Body of pancreas (tissue), 4 donors: ENCODE measurements at regions not wholly inside any gene's neighbourhood (a gene's known extent, or its start where the extent isn't known, plus 50 kb on each side); places are given as distances from the start of the nearest gene placed in this dataset.
"Not testable (repeated sequence)": the region's sequence is repeated elsewhere in the genome, so short reads cannot be mapped to it uniquely, and the experiment has no call there.

Experiments used
- ATAC-seq: fragments of 150-250 bp; one replicate; pipeline ENCODE4 v1.9.1; 2016
- DNase-seq, 4 donors: peaks; one replicate each; pipeline ENCODE4 v3.0.0-alpha.2; 2019
- H3K27ac ChIP-seq, 4 donors: fragments of 200-600 bp; sonication (generic); 1 replicate in 3 of 4; 2 replicates in 1 of 4; pipeline versions ENCODE4 v1.5.1 to v1.6.1; 2016 to 2019; ENCODE audit warnings: mild to moderate bottlenecking in 1 of 4, mixed read lengths in 1 of 4, moderate library complexity in 1 of 4
- H3K27me3 ChIP-seq, 2 donors: fragments of 200-600 bp; sonication (generic); one replicate each; pipeline ENCODE4 v1.6.0; 2016; ENCODE audit warnings: mild to moderate bottlenecking in 1 of 2
- H3K36me3 ChIP-seq, 2 donors: fragments of 200-600 bp; sonication (generic); replicated peaks in 1 of 2; 2 replicates each; pipeline ENCODE4 v1.5.1; 2016; ENCODE audit warnings: low read depth in 2 of 2; ENCODE audit not compliant: insufficient read depth in 1 of 2
- H3K4me1 ChIP-seq: fragments of 200-600 bp; sonication (generic); one replicate; pipeline ENCODE4 v1.6.0; 2016
- H3K4me3 ChIP-seq, 2 donors: fragments of 200-600 bp; sonication (generic); 1 replicate in 1 of 2; 2 replicates in 1 of 2; pipeline ENCODE4 v1.5.1; 2016 to 2019
- H3K9me3 ChIP-seq, 3 donors: fragments of 200-600 bp; sonication (generic); 1 replicate in 2 of 3; 2 replicates in 1 of 3; pipeline ENCODE4 v1.5.1; 2016
- CTCF ChIP-seq, 7 experiments: fragments of 450-650 bp in 4 of 7; fragments of 200-600 bp in 3 of 7; sonication (generic) in 3 of 7; IDR thresholded peaks; one replicate each; pipeline ENCODE4 v1.5.1; 2016 to 2019; ENCODE audit warnings: antibody characterized with exemption in 7 of 7
- POLR2A ChIP-seq, 3 donors: fragments of 450-650 bp; IDR thresholded peaks; one replicate each; pipeline ENCODE4 v1.6.1; 2016; ENCODE audit warnings: antibody characterized with exemption in 3 of 3, mild to moderate bottlenecking in 2 of 3
- WGBS, 2 donors: methylation state at CpG; one replicate each; pipeline ENCODE4 v1.1.5; 2017; 5-methylcytosine and 5-hydroxymethylcytosine counted together
- intact Hi-C: fragments of 100-400 bp; cut with DNase I; formaldehyde crosslinking; loops from one replicate; pipeline ENCODE4 v1.15.1; 2023

GRCh38 chr6:115544765-115545671 is 515.7 kb downstream of the FRK start:
- H3K27me3 ChIP-seq, result no peaks in the 10 kb centered on the region
- intact Hi-C loops, result no loop called here
- no peaks in the 10 kb centered on the region for H3K9me3 ChIP-seq
- ATAC-seq, result no peak
- WGBS, 2 donors, result 83 to 92% methylated on average over 11 to 23 of the region's 23 CpGs
- TF ChIP-seq CTCF (IDR thresholded peaks at IDR 0.05), result no peak
- no peak for TF ChIP-seq POLR2A (IDR thresholded peaks at IDR 0.05)
- no peak overlapping the region for H3K27ac ChIP-seq
- H3K4me3 ChIP-seq, result no peak overlapping the region
- H3K4me1 ChIP-seq, result no peaks in the 10 kb centered on the region
- DNase-seq, result peak in 2 of 4 donors; percentile 5 to 11
- H3K36me3 ChIP-seq, result no peaks in the 10 kb centered on the region

- Histone ChIP-seq H3K27ac (no peak overlapping the region), H3K4me1 (no peaks in the 10 kb centered on the region), H3K4me3 (no peak overlapping the region), H3K27me3 (no peaks in the 10 kb centered on the region), H3K9me3 (no peaks in the 10 kb centered on the region), H3K36me3 (no peaks in the 10 kb centered on the region)
- DNase-seq (no peak), ATAC-seq (no peak)
- intact Hi-C loops, result no loop called here
- no peak for TF ChIP-seq CTCF (IDR thresholded peaks at IDR 0.05)
- no peak for TF ChIP-seq POLR2A (IDR thresholded peaks at IDR 0.05)
- 82 to 93% methylated on average over 1 of the region's 1 CpG for WGBS, 2 donors
These were observed 520.4 kb downstream of the FRK start for GRCh38 chr6:115540077-115540869.

DNA sequence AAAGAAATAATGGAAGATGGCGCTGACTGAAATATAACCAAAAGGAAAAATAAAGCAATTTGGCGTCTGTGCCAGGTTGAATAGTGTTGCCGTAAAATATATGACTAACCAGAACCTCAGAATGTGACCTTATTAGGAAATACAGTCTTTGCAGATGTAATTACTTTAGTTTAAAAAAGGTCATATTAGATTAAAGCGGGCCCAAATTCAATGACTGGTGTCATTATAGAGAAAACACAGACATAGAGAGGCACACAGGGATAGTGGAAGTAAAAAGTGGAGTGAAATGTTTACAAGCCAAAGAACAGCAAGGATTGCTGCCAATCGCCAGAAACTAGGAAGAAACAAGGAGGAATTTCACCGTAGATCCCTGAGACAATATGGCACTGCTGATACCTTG is 521.2 kb downstream of the FRK start:
- no peaks in the 10 kb centered on the region for H3K36me3 ChIP-seq
- H3K4me3 ChIP-seq, result no peak overlapping the region
- WGBS, 2 donors, result 86 to 91% methylated on average over 6 of the region's 6 CpGs
- H3K4me1 ChIP-seq, result no peaks in the 10 kb centered on the region
- H3K27me3 ChIP-seq, result no peaks in the 10 kb centered on the region
- no peak overlapping the region for H3K27ac ChIP-seq
- TF ChIP-seq POLR2A (IDR thresholded peaks at IDR 0.05) (no peak), CTCF (IDR thresholded peaks at IDR 0.05) (no peak)
- ATAC-seq (no peak), DNase-seq (no peak)
- intact Hi-C loops, result no loop called here
- no peaks in the 10 kb centered on the region for H3K9me3 ChIP-seq

DNA sequence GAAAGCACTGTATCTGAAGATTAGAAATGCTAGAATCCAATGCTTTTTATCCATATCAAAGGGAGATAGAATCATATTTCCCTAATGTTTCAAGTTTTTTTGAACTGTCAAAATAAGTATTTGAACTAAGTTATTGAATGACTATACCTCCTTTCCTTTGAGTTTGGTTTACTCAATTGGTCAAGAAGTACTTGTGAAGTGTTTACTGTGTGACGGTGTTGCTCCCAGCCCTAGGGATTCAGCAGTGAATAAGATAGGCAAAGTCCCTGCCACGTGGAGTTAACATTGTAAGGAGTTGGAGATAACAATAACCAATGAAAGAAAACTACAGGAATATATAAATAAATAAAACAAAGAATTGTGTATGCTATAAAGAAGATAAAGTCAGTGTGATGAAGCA is 535.9 kb downstream of the FRK start:
- Histone ChIP-seq H3K36me3 (no peaks in the 10 kb centered on the region), H3K27ac (no peak overlapping the region), H3K4me3 (no peak overlapping the region), H3K9me3 (peaks cover 0 to 11% (median 0%) of the 10 kb centered on the region in 3 donors), H3K27me3 (no peaks in the 10 kb centered on the region), H3K4me1 (no peaks in the 10 kb centered on the region)
- ATAC-seq, result no peak
- intact Hi-C loops, result no loop called here
- TF ChIP-seq POLR2A (IDR thresholded peaks at IDR 0.05), result no peak
- TF ChIP-seq CTCF (IDR thresholded peaks at IDR 0.05), result no peak
- no peak for DNase-seq
- 53 to 66% methylated on average over 2 of the region's 2 CpGs for WGBS, 2 donors

DNA sequence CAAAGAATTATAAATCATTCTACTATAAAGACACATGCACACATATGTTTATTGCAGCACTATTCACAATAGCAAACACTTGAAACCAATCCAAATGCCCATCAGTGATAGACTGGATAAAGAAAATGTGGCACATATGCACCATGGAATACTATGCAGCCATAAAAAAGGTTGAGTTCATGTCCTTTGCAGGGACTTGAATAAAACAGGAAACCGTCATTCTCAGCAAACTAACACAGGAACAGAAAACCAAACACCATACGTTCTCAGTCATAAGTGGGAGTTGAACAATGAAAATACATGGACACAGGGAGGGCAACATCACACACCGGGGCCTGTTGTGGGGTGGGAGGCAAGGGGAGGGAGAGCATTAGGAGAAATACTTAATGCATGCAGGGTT is 538.9 kb downstream of the FRK start:
- ATAC-seq, DNase-seq, intact Hi-C loops, H3K36me3 ChIP-seq, H3K4me3 ChIP-seq, H3K27ac ChIP-seq, H3K27me3 ChIP-seq, H3K4me1 ChIP-seq: not testable (repeated sequence)
- 65 to 79% methylated on average over 3 of the region's 3 CpGs for WGBS, 2 donors
- peaks cover 0 to 11% (median 0%) of the 10 kb centered on the region in 3 donors for H3K9me3 ChIP-seq
